GM10266 (cell line): ENCODE measurements at regions not wholly inside any gene's neighbourhood (a gene's known extent, or its start where the extent isn't known, plus 50 kb on each side); places are given as distances from the start of the nearest gene placed in this dataset.

Experiments used
- DNase-seq: peaks from one replicate; pipeline ENCODE4 v3.0.0; 2012; ENCODE audit errors: extremely low spot score
- TF ChIP-seq, protein P1 (sequence below): IDR thresholded peaks from 2 replicates; pipeline ENCODE4 v1.5.1; 2012; ENCODE audit warnings: mild to moderate bottlenecking, low read depth; ENCODE audit not compliant: control insufficient read depth, insufficient read depth; ENCODE audit errors: missing control alignments

DNA sequence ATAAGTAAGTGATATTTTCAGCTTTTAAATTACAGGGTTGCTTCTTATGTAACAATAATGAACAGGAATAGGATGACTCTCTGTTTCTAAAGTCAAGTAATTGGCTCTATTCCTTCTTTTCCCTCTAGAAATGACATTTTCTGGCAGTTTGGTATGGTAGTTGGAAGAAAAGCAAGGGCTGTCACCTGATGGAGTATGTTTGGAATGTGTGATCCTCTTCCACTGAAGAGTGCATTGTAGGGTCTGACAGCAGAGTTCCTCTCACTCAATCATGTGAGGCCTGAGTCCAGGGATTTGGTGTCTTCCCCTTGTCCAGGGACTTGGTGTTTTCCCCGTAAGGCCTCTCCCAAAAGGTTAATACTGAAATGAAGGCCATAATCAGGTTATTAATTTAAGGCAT lies 233.8 kb upstream of the FBXL7 start:
- DNase-seq = no peak
- TF ChIP-seq, protein P1, sequence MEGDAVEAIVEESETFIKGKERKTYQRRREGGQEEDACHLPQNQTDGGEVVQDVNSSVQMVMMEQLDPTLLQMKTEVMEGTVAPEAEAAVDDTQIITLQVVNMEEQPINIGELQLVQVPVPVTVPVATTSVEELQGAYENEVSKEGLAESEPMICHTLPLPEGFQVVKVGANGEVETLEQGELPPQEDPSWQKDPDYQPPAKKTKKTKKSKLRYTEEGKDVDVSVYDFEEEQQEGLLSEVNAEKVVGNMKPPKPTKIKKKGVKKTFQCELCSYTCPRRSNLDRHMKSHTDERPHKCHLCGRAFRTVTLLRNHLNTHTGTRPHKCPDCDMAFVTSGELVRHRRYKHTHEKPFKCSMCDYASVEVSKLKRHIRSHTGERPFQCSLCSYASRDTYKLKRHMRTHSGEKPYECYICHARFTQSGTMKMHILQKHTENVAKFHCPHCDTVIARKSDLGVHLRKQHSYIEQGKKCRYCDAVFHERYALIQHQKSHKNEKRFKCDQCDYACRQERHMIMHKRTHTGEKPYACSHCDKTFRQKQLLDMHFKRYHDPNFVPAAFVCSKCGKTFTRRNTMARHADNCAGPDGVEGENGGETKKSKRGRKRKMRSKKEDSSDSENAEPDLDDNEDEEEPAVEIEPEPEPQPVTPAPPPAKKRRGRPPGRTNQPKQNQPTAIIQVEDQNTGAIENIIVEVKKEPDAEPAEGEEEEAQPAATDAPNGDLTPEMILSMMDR = no peak

DNA sequence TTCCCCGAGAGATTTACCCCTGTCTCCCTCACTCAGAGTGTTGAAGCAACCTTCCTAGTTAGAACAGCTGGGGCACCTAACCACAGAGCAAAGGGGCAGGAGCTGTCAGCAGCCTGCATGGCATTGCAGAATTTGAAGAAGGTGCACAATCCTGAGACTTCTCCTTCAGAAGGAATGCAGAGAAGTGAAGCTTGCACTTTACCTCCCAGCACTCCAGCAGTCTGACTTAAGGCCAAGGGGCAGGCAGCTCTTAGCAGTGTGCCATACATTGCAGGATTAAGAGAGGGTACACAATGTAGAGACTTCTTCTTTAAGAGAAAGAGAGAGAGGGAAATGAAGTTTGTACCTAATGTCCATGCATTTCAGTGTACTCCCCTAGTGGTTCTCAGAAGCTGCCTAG lies 236.0 kb upstream of the FBXL7 start:
- TF ChIP-seq, protein P1 = no peak
- no peak for DNase-seq

DNA sequence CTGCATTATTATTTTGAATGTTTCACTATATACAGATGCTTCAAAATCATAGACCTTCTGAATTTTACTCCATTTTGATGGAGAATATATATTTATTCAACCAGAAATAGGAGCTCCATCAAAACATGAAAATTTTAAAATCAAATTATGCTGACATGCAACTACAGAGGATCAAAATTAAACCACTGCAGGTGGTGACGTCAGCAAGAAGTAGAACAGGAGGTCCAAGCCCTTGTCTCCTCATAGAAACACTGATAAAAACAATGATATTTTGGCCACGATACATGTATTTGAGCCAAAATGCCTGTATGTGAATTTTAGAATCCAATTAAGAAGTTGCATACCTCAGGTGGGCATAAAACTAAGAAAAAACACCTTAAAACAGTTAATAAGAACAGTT lies 236.6 kb upstream of the FBXL7 start:
- no peak for DNase-seq
- TF ChIP-seq, protein P1 = no peak

DNA sequence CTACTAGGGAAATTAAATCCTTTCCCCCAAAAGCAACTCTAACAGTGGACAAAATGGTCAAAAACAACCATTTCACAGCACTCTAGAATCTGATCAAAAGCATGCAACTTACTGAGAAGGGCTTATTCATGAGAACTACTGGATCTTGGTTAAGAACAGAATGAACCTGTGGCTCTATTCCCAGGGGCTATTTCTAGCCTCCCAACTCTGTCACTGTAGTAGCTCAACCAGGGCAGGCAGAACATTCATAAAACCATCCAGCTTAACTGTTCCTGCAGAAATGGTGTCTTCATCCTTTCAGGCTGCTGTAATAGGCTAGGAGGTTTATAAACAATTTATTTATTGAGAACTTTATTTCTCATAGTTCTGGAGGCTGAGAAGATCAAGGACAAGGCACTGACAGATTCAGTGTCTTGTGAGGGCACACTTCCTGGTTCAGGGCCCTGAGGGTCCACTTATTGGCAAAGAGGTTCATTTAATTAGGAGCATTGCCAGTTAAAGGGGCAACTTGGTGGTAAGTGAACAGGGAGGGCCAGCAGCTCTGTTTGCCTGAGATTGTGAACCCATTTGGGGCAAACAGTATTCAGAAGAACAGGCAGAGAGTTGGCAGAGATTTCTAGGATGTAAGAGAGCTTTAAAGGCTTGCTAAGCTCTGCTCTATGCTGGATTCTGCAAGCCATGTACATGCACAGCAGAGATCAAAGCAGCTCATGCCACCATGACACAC lies 238.5 kb upstream of the FBXL7 start:
- DNase-seq = no peak
- TF ChIP-seq, protein P1 = no peak

DNA sequence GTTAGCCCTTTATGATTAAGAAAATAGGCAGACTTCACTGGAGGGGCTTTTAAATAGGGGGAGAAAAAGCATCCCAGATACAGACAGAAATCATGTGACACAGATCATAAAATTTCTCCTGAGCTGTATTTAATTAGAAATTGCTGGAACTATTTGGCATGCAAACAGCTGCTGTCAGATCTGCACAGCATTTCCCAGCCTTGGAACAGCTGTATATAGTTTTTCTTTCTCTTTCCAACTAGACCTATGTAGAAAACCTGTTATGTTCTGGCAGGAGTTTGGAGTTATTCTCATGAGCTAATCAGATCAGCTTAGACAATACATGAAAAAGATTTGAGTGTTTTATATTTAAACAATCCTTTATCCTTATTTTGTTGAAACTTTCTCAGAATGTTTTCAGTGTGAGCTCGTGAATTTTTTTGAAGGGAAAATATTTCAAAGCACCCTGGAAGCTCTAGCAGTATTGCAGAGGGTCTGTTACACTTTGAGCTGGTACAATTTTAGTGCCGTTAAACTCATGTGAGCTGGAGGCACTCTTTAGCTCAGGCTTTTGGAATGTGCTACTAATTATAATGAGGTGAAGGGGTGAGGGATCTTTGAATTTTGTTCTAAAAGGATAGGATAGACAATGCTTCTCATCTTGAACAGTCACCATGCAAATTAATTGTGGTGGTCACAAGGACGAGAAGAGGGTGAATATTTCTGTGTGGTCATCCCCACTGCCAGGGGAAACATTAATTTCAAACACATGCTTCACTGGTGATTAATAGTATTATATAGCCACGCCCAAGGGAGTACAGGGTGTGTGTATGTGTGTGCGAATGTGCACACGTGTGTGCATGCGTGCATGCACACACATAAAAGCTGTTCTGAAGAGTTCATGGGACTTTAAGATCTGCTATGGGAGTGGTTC lies 239.4 kb upstream of the FBXL7 start:
- TF ChIP-seq, protein P1 = no peak
- no peak for DNase-seq

DNA sequence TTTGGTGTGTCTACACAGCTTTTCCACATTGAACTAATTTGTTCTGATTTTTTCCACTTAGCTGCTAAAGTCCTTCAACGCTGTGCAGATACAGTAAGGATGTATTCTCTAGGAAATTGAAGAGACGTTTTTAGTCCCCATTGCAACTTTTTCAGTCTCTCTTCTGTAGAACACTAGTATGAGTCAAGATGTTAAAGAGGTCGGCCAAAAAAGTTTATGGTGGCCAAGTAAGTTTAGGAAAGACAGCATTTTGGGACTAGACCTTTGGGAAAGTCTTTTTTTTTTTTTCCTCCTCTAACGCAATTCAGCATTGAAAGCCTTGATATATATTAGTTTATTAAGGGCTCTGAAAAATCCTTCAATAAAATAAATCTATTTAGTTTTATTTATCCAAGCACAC lies 243.5 kb upstream of the FBXL7 start:
- no peak for DNase-seq
- TF ChIP-seq, protein P1 = no peak

DNA sequence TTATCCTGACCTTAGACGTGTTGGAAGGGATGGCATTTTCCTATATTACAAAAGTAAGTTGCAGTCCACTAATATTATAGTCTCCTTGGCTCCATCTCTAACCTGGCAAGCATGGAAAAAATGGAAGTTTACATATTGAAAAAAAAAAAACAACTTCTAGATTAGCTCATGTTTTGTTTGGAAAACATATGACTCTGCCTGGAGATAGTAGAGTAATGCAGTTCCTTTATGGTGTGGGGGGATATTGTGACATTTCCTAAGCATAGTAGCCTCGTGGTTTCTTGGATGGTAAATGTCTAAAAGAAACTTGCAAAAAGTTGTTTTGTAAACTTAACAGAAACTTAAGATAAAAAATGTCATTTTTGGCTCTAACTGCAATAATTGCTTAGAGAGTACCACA lies 244.4 kb upstream of the FBXL7 start:
- TF ChIP-seq, protein P1 = no peak

More for the DNA sequence above, 244.4 kb upstream of the FBXL7 start:
- DNase-seq = no peak
